ENCODE measurements at regions not wholly inside any gene's neighbourhood (a gene's known extent, or its start where the extent isn't known, plus 50 kb on each side); places are given as distances from the start of the nearest gene placed in this dataset.

DNA sequence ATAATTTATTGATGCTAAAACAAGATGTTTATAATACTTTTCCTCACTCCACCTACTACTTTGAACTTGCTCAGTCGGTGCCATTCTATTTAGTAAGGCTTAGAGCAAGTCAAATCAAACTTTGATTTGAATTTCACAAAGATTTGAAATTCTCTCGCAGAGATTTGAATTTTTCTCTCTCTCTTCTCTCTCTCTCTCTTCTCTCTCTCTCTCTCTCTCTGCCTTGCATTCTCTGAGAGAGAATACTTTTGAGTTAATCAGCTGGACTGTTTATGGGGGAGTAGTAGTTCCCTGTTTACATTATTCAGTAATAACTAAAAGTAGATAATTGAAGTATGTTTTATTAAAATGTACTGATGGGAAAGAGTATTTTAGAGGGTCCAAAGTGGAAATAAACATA, 488.5 kb upstream of the ANKRD30A start (continued):
- no peak for TF ChIP-seq SIN3A (conservative IDR thresholded peaks at IDR 0.05 in 1 of 2, IDR thresholded peaks at IDR 0.05 in 1 of 2; ENCODE audit: low read depth in 1 of 2, low read length in 2 of 2)
- TF ChIP-seq PHF8 (conservative IDR thresholded peaks at IDR 0.05; ENCODE audit: low read depth, low read length) = no peak
- TF ChIP-seq MAFK (IDR thresholded peaks at IDR 0.05; ENCODE audit: low read depth, low read length) = no peak
- no peak for TF ChIP-seq TCF12 (IDR thresholded peaks at IDR 0.05; ENCODE audit: low read depth, low read length)
